ENCODE measurements at regions not wholly inside any gene's neighbourhood (a gene's known extent, or its start where the extent isn't known, plus 50 kb on each side); places are given as distances from the start of the nearest gene placed in this dataset.

DNA sequence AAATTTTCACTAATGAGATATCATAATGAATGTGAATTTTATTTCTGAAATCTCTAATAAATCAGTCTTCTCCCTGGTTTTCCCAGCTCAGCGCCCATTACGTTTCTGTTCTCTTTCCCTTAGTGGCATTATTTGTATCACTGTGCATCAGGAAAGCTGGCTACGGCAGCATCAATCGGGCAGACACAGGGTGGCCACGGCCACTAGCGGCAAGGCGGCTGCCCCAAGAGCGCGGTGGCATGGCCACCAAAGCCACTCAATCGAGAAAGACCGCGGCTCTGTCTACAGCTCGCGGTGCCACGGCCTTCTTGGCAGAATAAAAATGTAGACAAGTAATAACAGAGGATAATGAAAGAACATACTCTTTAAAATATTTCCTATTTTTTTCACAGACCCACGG, 168.0 kb downstream of the RPIA start:
- Histone ChIP-seq H3K4me1 (ENCODE audit: control insufficient read depth, insufficient read depth, low read length) (no peaks in the 10 kb centered on the region), H3K27ac (ENCODE audit: low read length) (no peak overlapping the region), H3K4me3 (ENCODE audit: low read length) (no peak overlapping the region), H3K36me3 (ENCODE audit: control insufficient read depth, insufficient read depth, low read length) (no peaks in the 10 kb centered on the region), H3K27me3 (ENCODE audit: control insufficient read depth, insufficient read depth, low read length) (no peaks in the 10 kb centered on the region), H3K9me3 (ENCODE audit: control insufficient read depth, insufficient read depth, low read length) (peaks cover 1% of the 10 kb centered on the region; the same call in 1 of the 2 replicates)
- no CpG with 5 or more reads among the region's 16 CpGs for WGBS (ENCODE audit: insufficient coverage, insufficient read length)
- no peak for DNase-seq (ENCODE audit: low read depth, low spot score)

DNA sequence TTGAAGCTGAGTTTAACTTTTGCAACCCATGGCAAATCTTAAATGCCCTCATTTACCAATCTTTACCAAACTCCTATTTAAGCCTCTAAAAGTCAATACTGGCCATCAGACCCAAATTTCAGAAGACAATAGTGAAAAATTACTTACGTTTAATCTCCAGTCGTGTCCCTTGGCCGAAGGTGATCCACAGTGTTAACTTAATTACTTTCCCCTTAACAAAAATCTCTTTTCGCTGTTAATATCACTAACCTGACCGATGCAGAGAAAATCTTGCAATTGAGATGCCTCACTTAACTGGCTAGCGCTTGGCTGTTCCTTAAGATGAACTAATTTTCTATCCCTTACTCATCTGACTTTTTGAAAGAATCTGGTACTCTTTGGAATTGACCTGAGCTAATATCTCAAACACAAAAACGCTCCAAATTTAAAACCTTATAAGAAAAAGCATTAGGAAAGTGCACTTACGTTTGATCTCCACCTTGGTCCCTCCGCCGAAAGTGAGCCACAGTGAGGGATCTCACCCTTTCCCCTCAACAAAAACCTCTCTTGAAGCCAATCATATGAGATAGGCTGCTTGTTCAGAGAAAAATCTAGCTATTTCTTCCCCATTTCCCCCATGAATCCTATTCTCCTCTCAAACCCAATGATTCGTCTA, 169.1 kb downstream of the RPIA start:
- Histone ChIP-seq H3K4me1 (ENCODE audit: control insufficient read depth, insufficient read depth, low read length) (no peaks in the 10 kb centered on the region), H3K4me3 (ENCODE audit: low read length) (no peak overlapping the region), H3K27ac (ENCODE audit: low read length) (no peak overlapping the region), H3K36me3 (ENCODE audit: control insufficient read depth, insufficient read depth, low read length) (no peaks in the 10 kb centered on the region), H3K9me3 (ENCODE audit: control insufficient read depth, insufficient read depth, low read length) (peaks cover 1% of the 10 kb centered on the region; the same call in 1 of the 2 replicates), H3K27me3 (ENCODE audit: control insufficient read depth, insufficient read depth, low read length) (no peaks in the 10 kb centered on the region)
- DNase-seq (ENCODE audit: low read depth, low spot score): no peak
- no CpG with 5 or more reads among the region's 11 CpGs for WGBS (ENCODE audit: insufficient coverage, insufficient read length)

DNA sequence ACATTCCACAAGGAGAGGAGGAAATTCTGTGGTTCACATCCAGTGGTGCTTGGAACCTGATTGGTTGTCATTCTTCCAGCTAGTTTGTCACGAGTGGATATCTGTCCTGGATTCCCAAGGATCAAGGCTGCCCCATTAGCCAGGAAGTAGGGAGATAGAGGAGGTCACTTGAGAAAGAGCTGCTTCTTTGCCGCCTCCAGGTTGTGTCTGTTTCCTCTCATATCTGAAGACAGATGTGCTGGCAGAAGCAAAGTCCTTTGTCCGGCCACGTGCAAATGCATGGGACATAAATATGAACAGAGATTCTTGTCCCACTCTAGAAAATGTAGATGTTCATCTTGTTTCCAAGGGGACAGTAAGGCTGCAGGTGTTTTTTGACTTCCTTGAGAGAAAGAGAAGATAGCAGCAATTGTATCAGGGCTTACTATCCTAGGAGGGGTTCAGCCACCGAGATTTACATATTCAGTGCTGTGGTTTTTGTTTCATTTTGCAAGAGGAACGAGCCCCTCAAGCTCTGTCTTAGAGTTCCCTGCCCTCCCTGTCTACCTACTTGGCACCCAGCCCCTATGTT, 174.4 kb downstream of the RPIA start:
- Histone ChIP-seq H3K4me3 (ENCODE audit: low read length) (no peak overlapping the region), H3K9me3 (ENCODE audit: control insufficient read depth, insufficient read depth, low read length) (peaks cover 1% of the 10 kb centered on the region), H3K36me3 (ENCODE audit: control insufficient read depth, insufficient read depth, low read length) (no peaks in the 10 kb centered on the region), H3K27ac (ENCODE audit: low read length) (no peak overlapping the region), H3K27me3 (ENCODE audit: control insufficient read depth, insufficient read depth, low read length) (no peaks in the 10 kb centered on the region), H3K4me1 (ENCODE audit: control insufficient read depth, insufficient read depth, low read length) (no peaks in the 10 kb centered on the region)
- DNase-seq (ENCODE audit: low read depth, low spot score): no peak
- WGBS (ENCODE audit: insufficient coverage, insufficient read length): no CpG with 5 or more reads among the region's 6 CpGs

DNA sequence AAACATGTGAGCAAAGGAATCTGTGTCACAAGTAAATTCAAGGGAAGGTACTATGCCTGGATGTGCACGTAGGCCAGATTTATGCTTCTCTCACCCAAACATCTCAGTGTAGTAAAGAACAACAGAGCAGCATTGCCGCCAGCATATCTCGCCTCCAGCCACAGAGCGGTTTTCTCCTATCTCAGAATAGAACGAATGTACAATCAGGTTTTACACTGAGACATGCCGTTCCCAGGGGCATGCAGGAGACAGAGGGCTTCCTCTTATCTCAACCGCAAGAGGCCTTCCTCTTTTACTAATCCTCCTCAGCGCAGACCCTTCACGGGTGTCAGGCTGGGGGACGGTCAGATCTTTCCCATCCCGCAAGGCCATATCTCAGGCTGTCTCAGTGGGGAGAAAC, 175.3 kb downstream of the RPIA start:
- WGBS (ENCODE audit: insufficient coverage, insufficient read length): no CpG with 5 or more reads among the region's 11 CpGs

DNA sequence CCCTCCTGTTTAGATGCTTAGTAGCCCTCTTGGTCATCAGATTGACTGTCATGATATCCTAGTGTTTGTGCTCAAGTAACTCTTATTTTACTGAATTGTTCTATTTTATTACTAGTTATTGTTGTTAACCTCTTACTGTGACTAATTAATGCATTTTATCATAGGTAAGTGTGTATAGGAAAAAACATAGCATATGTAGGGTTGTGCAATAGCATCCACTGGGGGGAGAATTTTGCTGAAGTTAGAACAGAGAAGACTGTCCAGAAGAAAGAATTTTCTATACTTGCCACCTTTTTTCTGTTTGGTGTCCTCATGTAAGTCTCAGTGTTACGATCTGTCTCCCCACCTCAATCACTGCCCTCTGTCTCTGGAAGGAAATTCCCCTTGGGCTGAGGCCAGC, 177.4 kb downstream of the RPIA start:
- H3K27me3 ChIP-seq (ENCODE audit: control insufficient read depth, insufficient read depth, low read length): no peaks in the 10 kb centered on the region
- no CpG with 5 or more reads among the region's 1 CpG for WGBS (ENCODE audit: insufficient coverage, insufficient read length)
- no peaks in the 10 kb centered on the region; the same call in 1 of the 2 replicates for H3K9me3 ChIP-seq (ENCODE audit: control insufficient read depth, insufficient read depth, low read length)
- no peak overlapping the region for H3K4me3 ChIP-seq (ENCODE audit: low read length)
- no peak overlapping the region for H3K27ac ChIP-seq (ENCODE audit: low read length)
- DNase-seq (ENCODE audit: low read depth, low spot score): no peak
- no peaks in the 10 kb centered on the region for H3K4me1 ChIP-seq (ENCODE audit: control insufficient read depth, insufficient read depth, low read length)
- no peaks in the 10 kb centered on the region for H3K36me3 ChIP-seq (ENCODE audit: control insufficient read depth, insufficient read depth, low read length)

More for the DNA sequence above, 175.3 kb downstream of the RPIA start:
- no peak for DNase-seq (ENCODE audit: low read depth, low spot score)
- no peak overlapping the region for H3K27ac ChIP-seq (ENCODE audit: low read length)
- H3K27me3 ChIP-seq (ENCODE audit: control insufficient read depth, insufficient read depth, low read length): no peaks in the 10 kb centered on the region
- H3K9me3 ChIP-seq (ENCODE audit: control insufficient read depth, insufficient read depth, low read length): peaks cover 1% of the 10 kb centered on the region
- no peaks in the 10 kb centered on the region for H3K4me1 ChIP-seq (ENCODE audit: control insufficient read depth, insufficient read depth, low read length)
- no peak overlapping the region for H3K4me3 ChIP-seq (ENCODE audit: low read length)
- no peaks in the 10 kb centered on the region for H3K36me3 ChIP-seq (ENCODE audit: control insufficient read depth, insufficient read depth, low read length)

DNA sequence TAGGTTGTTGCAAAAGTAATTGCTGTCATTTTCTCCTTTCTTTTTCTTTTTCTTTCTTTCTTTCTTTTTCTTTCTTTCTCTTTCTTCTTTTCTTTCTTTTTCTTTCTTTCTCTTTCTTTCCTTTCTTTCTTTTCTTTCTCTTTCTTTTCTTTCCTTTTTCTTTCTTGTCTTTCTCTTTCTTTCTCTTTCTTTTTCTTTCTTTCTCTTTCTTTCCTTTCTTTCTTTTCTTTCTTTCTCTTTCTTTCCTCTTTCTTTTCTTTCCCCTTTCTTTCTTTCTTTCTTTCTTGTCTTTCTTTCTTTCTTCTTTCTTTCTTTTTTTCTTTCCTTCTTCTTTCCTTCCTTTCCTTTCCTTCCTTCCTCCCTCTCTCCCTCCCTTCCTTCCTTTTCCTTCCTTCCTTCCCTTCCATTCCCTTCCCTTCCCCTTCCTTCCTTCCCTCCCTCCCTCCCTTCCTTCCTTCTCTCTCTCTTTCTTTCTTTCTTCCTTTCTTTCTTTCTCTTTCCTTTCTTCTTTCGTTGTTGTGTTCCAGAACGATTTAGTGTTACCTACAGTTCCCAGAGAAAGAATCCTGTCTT, 178.9 kb downstream of the RPIA start:
- H3K27me3 ChIP-seq (ENCODE audit: control insufficient read depth, insufficient read depth, low read length): no peaks in the 10 kb centered on the region
- no peak for DNase-seq (ENCODE audit: low read depth, low spot score)
- H3K9me3 ChIP-seq (ENCODE audit: control insufficient read depth, insufficient read depth, low read length): no peaks in the 10 kb centered on the region; the same call in 1 of the 2 replicates
- H3K27ac ChIP-seq (ENCODE audit: low read length): no peak overlapping the region
- no peak overlapping the region for H3K4me3 ChIP-seq (ENCODE audit: low read length)
- no peaks in the 10 kb centered on the region for H3K4me1 ChIP-seq (ENCODE audit: control insufficient read depth, insufficient read depth, low read length)
- WGBS (ENCODE audit: insufficient coverage, insufficient read length): no CpG with 5 or more reads among the region's 2 CpGs
- no peaks in the 10 kb centered on the region for H3K36me3 ChIP-seq (ENCODE audit: control insufficient read depth, insufficient read depth, low read length)

DNA sequence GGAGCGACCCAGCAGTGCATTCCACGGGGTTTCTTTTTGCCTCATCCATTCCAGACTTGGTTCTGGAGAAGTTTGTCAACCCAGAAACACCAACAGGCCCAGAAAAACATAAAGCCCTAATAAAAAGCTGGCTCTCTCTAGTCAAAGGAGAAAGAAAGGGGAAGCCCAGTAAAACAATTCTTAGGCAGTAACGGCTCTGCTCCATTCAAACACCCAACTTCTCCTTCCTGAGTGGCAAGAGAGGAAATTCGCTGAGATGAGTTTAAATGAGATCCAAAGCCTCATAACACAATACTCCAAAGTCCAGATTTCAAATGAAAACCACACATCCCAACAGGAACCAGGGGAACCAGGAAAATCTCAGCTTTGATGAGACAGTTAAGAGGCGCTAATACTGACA, 179.9 kb downstream of the RPIA start:
- DNase-seq (ENCODE audit: low read depth, low spot score): no peak
- Histone ChIP-seq H3K36me3 (ENCODE audit: control insufficient read depth, insufficient read depth, low read length) (no peaks in the 10 kb centered on the region), H3K27me3 (ENCODE audit: control insufficient read depth, insufficient read depth, low read length) (no peaks in the 10 kb centered on the region), H3K4me3 (ENCODE audit: low read length) (no peak overlapping the region), H3K4me1 (ENCODE audit: control insufficient read depth, insufficient read depth, low read length) (no peaks in the 10 kb centered on the region), H3K9me3 (ENCODE audit: control insufficient read depth, insufficient read depth, low read length) (no peaks in the 10 kb centered on the region), H3K27ac (ENCODE audit: low read length) (no peak overlapping the region)
- WGBS (ENCODE audit: insufficient coverage, insufficient read length): no CpG with 5 or more reads among the region's 5 CpGs

DNA sequence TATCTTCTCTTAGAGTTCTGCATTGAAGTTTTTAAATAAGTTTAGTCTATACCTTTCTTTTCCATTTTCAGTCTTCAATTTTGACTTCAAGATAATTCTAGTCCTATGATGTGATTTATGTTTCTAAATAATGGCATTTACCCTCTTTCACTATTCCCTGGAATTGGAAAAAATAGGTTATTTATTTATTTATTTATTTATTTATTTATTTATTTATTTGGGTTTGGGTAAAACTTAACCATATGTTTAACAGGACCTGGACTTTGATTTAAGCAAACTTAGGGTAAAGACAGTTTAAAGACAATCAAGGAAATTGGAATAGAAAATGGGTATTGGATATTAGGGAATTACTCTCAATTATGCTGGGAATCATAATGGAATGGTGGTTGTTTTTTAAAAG, 182.1 kb downstream of the RPIA start:
- no peaks in the 10 kb centered on the region for H3K4me1 ChIP-seq (ENCODE audit: control insufficient read depth, insufficient read depth, low read length)
- no peak overlapping the region for H3K27ac ChIP-seq (ENCODE audit: low read length)
- no peaks in the 10 kb centered on the region for H3K27me3 ChIP-seq (ENCODE audit: control insufficient read depth, insufficient read depth, low read length)
- H3K9me3 ChIP-seq (ENCODE audit: control insufficient read depth, insufficient read depth, low read length): no peaks in the 10 kb centered on the region
- no peaks in the 10 kb centered on the region for H3K36me3 ChIP-seq (ENCODE audit: control insufficient read depth, insufficient read depth, low read length)
- H3K4me3 ChIP-seq (ENCODE audit: low read length): no peak overlapping the region
- no peak for DNase-seq (ENCODE audit: low read depth, low spot score)

DNA sequence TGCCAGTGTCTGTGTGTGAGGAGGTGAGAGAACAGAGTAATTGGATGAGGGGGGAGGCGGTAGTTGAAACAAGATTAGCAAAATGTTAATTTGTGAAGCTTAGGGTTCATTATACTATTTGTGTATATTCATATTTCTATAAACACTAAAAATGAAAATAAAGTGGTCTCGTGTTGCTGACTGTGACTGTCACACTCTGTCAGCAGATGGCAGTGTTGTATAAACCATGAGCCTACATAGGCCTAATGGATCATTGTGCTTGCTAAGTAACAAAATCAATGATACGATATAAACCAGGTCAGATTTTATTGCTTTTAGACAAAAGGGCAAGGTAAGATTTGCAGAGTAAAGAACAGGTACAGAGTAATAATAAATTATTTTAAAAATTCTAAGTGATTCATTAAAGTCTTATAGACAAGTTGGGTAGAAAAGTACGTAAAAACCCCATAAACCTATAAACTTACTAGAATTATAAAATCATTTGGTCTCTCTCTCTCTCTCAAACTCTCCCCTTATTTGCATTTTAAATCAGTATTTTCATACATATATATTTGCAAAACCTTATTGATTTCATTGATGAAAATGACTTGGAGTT, 182.7 kb downstream of the RPIA start:
- peak; percentile 35 for DNase-seq (ENCODE audit: low read depth, low spot score)
- Histone ChIP-seq H3K4me1 (ENCODE audit: control insufficient read depth, insufficient read depth, low read length) (no peaks in the 10 kb centered on the region), H3K36me3 (ENCODE audit: control insufficient read depth, insufficient read depth, low read length) (no peaks in the 10 kb centered on the region), H3K9me3 (ENCODE audit: control insufficient read depth, insufficient read depth, low read length) (no peaks in the 10 kb centered on the region), H3K27me3 (ENCODE audit: control insufficient read depth, insufficient read depth, low read length) (no peaks in the 10 kb centered on the region), H3K27ac (ENCODE audit: low read length) (no peak overlapping the region), H3K4me3 (ENCODE audit: low read length) (no peak overlapping the region)
- no CpG with 5 or more reads among the region's 4 CpGs for WGBS (ENCODE audit: insufficient coverage, insufficient read length)

DNA sequence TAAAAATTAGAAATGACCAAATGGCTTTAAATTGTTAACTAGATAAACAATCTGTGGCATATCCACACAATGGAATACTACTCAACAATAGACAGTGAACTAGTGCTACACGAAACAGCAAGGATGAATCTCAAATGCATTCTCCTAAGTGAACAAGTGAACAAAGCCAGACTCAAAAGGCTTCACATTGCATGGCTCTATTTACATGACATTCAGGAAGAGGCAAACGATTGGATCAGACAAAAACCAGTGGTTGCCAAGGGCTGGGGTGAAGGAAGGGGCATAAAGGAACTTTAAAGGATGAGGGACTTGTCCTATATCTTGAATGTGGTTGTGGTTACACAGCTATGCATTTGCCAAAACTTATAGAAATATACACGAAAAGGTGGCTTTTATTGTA, 184.3 kb downstream of the RPIA start:
- DNase-seq (ENCODE audit: low read depth, low spot score): no peak
- Histone ChIP-seq H3K27ac (ENCODE audit: low read length) (no peak overlapping the region), H3K27me3 (ENCODE audit: control insufficient read depth, insufficient read depth, low read length) (no peaks in the 10 kb centered on the region), H3K4me1 (ENCODE audit: control insufficient read depth, insufficient read depth, low read length) (no peaks in the 10 kb centered on the region), H3K9me3 (ENCODE audit: control insufficient read depth, insufficient read depth, low read length) (no peaks in the 10 kb centered on the region), H3K36me3 (ENCODE audit: control insufficient read depth, insufficient read depth, low read length) (no peaks in the 10 kb centered on the region), H3K4me3 (ENCODE audit: low read length) (no peak overlapping the region)
- no CpG with 5 or more reads among the region's 3 CpGs for WGBS (ENCODE audit: insufficient coverage, insufficient read length)

All from iPS DF 6.9 (cell line).